ENCODE measurements at regions not wholly inside any gene's neighbourhood (a gene's known extent, or its start where the extent isn't known, plus 50 kb on each side); places are given as distances from the start of the nearest gene placed in this dataset.

DNA sequence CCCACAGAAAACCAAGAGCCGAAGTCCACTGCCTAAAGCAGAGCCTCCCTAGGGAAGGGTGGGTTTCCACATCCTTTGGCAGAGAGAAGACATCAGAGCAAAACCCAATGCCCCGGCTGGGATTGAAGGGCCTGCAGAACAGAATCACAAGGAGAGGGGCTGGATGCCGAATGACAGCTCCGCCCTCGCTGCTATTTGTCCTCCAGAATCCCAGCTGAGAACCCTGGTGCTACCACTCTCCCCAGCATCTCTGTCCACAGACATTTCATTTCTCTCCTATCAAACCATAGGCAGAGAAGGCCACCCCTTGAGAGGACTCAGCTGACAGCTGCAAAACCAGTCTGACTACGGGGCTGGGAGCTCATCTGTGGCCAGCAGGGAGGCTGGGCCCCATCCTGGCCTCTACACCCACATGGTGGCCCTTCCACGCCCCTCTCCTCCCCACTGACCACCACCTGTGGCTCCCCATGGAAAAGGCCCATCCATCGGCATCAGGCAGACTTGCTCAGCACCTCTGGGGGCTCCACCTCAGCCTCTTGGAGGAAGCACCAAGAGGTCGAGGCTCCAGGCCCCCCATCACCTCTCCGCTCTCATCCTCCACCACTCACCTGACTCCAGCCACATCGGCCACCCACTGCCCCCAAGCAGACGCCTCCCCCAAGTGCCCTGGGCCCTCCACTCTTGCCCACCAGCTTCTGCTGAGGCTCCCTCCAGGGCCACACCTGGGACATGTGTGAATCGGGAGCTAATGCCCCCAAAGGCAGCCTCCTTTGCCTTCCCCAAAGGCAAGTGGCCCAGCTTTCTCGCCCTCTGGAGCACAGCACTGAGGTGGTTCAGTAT, 288.5 kb downstream of the C16orf95 start:
- TF ChIP-seq, protein P1, sequence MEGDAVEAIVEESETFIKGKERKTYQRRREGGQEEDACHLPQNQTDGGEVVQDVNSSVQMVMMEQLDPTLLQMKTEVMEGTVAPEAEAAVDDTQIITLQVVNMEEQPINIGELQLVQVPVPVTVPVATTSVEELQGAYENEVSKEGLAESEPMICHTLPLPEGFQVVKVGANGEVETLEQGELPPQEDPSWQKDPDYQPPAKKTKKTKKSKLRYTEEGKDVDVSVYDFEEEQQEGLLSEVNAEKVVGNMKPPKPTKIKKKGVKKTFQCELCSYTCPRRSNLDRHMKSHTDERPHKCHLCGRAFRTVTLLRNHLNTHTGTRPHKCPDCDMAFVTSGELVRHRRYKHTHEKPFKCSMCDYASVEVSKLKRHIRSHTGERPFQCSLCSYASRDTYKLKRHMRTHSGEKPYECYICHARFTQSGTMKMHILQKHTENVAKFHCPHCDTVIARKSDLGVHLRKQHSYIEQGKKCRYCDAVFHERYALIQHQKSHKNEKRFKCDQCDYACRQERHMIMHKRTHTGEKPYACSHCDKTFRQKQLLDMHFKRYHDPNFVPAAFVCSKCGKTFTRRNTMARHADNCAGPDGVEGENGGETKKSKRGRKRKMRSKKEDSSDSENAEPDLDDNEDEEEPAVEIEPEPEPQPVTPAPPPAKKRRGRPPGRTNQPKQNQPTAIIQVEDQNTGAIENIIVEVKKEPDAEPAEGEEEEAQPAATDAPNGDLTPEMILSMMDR (IDR thresholded peaks at IDR 0.05): no peak
- peak in 1 of 2 donors; percentile 58 for DNase-seq
- Histone ChIP-seq H3K27ac (no peak overlapping the region), H3K36me3 (no peaks in the 10 kb centered on the region), H3K4me3 (no peak overlapping the region), H3K9me3 (no peaks in the 10 kb centered on the region), H3K4me1 (peaks cover 0 to 16% (median 14%) of the 10 kb centered on the region in 4 donors), H3K27me3 (no peaks in the 10 kb centered on the region)
- intact Hi-C loops (cut with DNase I; ENCODE audit: low total_unique reads): no loop called here

DNA sequence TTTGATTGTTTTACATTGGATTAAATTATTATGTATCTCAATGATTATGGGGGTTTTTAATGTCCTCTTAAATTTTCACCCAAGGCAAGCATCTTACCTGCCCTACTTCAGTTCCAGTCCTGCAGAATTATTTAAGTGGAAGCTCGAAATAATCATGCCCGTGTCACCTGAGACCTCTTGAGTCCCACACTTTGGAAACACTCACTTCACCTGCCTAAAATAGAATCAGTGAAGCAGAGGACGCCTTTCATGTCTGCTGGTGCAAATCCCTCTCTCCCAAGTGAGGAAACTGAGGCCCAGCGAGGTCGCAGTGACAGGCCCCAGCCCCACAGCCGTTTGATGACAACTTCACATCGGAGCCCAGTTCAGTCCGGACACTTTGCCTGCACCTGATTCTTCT, 284.6 kb downstream of the C16orf95 start:
- TF ChIP-seq, protein P1 (IDR thresholded peaks at IDR 0.05): no peak
- Histone ChIP-seq H3K36me3 (no peaks in the 10 kb centered on the region), H3K9me3 (no peaks in the 10 kb centered on the region), H3K4me1 (peaks cover 0 to 27% (median 21%) of the 10 kb centered on the region in 4 donors), H3K27ac (peak overlapping the region; percentile 89), H3K4me3 (peak overlapping the region in 1 of 2 donors; percentile 25), H3K27me3 (no peaks in the 10 kb centered on the region)
- intact Hi-C loops (cut with DNase I; ENCODE audit: low total_unique reads): no loop called here
- no peak for DNase-seq

DNA sequence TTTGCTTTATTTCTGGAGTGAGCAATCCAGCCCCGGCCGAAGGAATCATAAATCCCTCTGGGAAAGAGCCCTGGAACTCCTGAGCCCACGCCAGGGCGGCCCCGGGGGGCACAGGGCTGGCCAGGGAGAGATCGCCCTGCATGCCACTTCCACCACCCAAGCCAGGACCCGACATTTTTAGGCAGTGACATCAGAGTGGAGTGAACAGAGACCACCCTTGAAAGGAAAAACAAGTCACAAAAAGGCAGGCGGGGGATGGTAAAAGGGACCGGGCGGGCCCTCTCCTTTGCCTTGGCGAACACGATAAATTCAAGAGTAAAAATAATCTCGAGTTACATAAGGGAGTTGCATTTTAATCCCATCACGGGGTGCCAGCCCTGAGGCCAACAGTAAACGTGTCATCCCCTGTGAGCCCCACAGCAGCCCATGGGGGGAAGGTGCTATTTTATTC, 284.1 kb downstream of the C16orf95 start:
- peak; percentile 46 to 88 for DNase-seq
- Histone ChIP-seq H3K27me3 (no peaks in the 10 kb centered on the region), H3K4me1 (peaks cover 0 to 27% (median 21%) of the 10 kb centered on the region in 4 donors), H3K36me3 (no peaks in the 10 kb centered on the region), H3K27ac (peak overlapping the region; percentile 89), H3K4me3 (peak overlapping the region; percentile 12 to 25), H3K9me3 (no peaks in the 10 kb centered on the region)
- TF ChIP-seq, protein P1 (IDR thresholded peaks at IDR 0.05): no peak
- intact Hi-C loops (cut with DNase I; ENCODE audit: low total_unique reads): no loop called here

DNA sequence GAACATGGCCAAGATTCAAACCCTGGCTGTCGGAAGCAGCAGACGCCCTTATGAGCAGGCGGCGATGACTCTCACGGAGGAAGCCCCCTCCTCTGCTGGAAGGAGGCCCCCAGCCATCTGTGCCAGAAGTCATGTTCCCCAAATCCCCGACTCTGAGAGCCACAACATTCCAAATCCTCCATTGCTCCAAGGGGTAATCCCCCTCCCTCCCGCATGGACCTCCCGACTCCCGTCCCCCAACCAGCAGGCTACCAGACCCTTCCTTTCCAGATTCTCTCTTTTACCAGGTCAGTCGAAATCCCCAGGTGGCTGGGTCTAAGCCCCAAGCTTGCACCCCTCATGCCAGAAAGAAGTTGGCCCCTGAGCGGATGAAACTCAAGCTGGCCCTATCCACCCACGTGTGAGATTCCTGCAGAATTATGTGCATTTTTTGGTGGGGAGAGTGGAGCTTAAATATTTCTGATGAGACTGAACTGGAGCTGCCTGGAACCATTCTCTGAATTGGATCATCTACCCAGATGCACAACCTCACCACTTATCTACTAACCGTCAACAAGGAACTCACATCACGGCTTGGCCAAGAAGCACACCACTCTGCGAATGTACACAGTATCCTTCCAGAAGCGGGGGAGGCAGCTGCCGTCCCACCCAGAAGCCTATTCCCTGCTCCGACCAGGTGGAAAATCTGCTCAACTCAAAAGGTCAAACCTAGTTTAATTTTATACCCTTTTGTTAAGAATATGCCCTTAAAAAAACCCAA, 283.5 kb downstream of the C16orf95 start:
- H3K27me3 ChIP-seq: no peaks in the 10 kb centered on the region
- H3K4me3 ChIP-seq: peak overlapping the region; percentile 12 to 25

DNA sequence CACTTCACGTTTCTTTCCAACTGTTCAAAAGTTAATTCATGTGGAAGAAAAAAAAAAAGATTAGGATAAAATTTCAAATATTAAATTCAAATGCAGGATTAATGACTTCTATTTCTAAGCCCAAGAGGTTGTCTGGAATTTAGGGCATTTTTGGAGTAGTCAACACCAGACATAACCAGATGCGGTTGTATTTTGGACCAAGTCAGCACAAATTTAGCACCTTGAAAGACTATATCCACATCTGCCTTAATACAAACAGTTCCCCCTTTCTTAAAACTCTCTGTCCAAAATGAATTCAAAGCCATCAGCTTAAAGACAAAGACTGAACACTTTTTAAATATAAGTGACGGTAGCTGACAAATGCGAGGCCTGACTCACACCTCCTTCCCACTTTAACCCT, 282.9 kb downstream of the C16orf95 start:
- Histone ChIP-seq H3K4me3 (no peak overlapping the region), H3K27ac (peak overlapping the region; percentile 89), H3K36me3 (no peaks in the 10 kb centered on the region), H3K9me3 (no peaks in the 10 kb centered on the region), H3K27me3 (no peaks in the 10 kb centered on the region), H3K4me1 (peaks cover 0 to 27% (median 21%) of the 10 kb centered on the region in 4 donors)
- intact Hi-C loops (cut with DNase I; ENCODE audit: low total_unique reads): no loop called here
- TF ChIP-seq, protein P1 (IDR thresholded peaks at IDR 0.05): no peak
- no peak for DNase-seq

More for the DNA sequence above, 283.5 kb downstream of the C16orf95 start:
- TF ChIP-seq, protein P1 (IDR thresholded peaks at IDR 0.05): no peak
- peak in 1 of 2 donors; percentile 54 for DNase-seq
- no peaks in the 10 kb centered on the region for H3K9me3 ChIP-seq
- no peaks in the 10 kb centered on the region for H3K36me3 ChIP-seq
- peak overlapping the region; percentile 89 for H3K27ac ChIP-seq
- intact Hi-C loops (cut with DNase I; ENCODE audit: low total_unique reads): no loop called here
- H3K4me1 ChIP-seq: peaks cover 0 to 27% (median 21%) of the 10 kb centered on the region in 4 donors
